HG02885 (cell line): ENCODE measurements at regions not wholly inside any gene's neighbourhood (a gene's known extent, or its start where the extent isn't known, plus 50 kb on each side); places are given as distances from the start of the nearest gene placed in this dataset.

Source experiments
- ATAC-seq: cut with Tn5 transposase; IDR thresholded peaks from one replicate; pipeline ENCODE4 v1.9.1; 2021; ENCODE audit warnings: mild to moderate bottlenecking; ENCODE audit not compliant: unreplicated experiment, poor library complexity

- no peak for ATAC-seq
Measured at GRCh38 chr12:124420996-124421674, 126.2 kb downstream of the RFLNA start.

DNA sequence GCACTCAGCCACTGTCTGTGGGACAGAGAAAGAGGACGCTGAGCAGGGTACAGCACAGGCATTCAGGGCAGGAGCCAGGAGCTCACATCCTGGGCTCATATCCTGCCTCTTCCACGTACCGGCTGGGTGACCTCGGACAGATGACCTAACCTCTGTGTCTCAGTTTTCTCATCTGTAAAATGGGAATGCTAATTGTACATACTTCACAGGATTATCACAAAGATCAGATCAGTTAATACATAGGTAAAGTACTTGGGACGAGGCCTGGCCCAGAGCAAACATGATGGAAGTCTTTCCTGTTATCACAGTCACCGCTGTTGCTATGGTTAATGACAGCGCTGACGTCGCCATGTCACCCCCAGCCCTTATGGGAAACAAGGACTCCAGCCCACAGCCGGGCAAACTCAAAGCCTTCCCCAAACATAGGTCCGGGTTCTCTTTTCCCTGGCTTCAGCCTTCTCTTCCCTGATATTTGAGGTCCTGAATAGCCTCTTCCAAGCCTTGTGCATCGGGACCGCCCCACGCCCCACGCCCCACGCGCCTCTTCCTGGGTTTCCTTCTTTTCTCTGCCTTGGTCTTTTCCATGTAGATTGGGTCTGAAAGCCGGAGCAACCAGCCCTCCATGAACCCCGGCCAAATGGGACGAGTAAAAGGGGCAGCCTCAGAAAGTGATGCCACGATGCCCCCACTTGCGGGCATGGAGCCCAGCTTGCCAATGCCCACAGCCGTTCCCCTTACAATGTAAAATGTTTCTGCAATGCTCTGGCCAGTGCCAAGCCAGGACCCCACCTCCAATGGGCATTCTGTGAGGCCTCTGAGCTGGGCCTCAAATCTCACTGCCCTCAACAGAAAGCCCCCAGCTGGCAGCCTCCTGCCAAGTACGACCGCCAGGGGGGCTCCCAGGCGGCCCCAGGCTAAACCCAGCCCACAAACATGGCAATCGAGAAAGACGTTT is 125.4 kb downstream of the RFLNA start:
- no peak for ATAC-seq

- no peak for ATAC-seq
Measured at GRCh38 chr12:124419292-124420040, 124.6 kb downstream of the RFLNA start.

GRCh38 chr12:124418791-124419190 is 123.9 kb downstream of the RFLNA start:
- ATAC-seq = no peak

GRCh38 chr12:124418156-124418555 is 123.3 kb downstream of the RFLNA start:
- ATAC-seq = no peak

GRCh38 chr12:124416516-124417395 is 121.9 kb downstream of the RFLNA start:
- no peak for ATAC-seq

DNA sequence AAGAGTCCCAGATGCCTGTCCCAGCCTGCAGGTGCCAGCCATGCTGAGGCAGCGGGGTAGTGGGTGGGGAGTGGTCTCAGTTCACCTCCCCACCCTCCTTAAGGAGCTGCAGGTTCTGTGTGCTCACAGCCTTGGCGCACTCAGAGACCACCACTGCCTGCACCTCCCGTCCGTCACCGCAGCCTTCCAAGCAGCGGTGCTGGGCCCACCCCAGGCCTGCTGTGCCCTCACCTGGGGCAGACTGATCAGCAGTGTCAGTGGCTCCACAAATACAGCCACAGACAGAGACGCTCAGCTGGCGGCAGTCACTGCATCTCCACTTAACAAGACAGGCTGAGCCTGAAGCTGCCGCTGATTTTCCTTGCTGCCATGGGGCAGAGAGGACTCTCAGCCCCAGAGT is 120.2 kb downstream of the RFLNA start:
- no peak for ATAC-seq

GRCh38 chr12:124413915-124414314 is 119.0 kb downstream of the RFLNA start:
- no peak for ATAC-seq

GRCh38 chr12:124413401-124413800 is 118.5 kb downstream of the RFLNA start:
- no peak for ATAC-seq

- no peak for ATAC-seq
Measured at GRCh38 chr12:124412646-124413015, 117.7 kb downstream of the RFLNA start.

DNA sequence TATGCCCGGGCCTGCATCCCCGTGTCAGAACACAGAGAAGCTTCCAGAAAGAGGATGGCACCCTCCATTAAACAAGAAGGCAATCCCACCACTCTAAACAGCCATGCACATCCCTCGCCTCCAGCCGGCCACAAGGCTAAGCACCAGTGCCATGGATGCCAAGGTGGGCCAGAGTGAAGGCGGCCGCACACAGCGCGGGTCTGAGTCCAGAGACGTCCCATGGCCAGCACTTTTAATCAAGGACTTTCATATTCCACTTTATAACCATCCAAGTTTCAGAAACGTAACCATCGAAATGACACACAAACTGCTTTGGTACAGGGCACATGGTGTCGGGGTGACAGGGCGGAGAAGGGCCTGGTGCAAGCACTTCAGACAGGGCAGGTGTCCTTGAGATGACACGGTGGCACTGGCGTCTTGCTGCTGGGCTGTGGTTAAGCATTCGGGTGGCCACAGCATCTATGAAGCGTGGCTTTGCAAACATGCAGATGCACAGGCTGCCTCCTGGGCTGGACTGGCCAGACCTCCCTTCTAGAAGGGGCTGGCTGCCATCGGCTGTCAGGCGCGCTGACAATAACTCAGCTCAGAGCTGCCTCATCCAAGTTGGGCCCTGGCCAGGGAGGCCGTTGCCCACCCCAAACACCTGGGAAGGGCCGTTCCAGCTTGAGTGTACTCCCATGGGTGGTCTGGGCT is 117.2 kb downstream of the RFLNA start:
- no peak for ATAC-seq

- no peak for ATAC-seq
Measured at GRCh38 chr12:124411281-124411878, 116.5 kb downstream of the RFLNA start.

- ATAC-seq = no peak
Measured at GRCh38 chr12:124410354-124411175, 115.7 kb downstream of the RFLNA start.

- no peak for ATAC-seq
Measured at GRCh38 chr12:124408822-124409517, 114.1 kb downstream of the RFLNA start.

GRCh38 chr12:124407074-124407473 is 112.2 kb downstream of the RFLNA start:
- no peak for ATAC-seq

DNA sequence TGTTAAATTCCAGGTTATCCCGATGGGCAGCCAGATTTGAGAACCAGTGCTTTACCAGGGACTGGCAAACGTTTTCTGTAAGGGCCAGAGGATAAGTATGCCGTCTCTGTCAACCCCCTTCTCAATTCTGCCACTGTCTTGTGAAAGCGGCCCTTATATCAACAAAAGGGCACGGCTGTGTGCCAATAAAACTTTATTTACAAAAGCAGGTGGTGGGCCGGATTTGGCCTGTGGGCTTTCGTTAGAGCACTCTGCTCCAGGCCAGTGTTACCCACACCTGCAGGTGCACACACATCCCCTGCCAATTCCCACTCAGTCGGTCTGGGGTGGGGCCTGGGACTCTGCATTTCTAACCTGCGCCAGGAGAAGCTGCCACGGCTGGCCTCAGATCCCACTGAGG is 111.2 kb downstream of the RFLNA start:
- no peak for ATAC-seq

DNA sequence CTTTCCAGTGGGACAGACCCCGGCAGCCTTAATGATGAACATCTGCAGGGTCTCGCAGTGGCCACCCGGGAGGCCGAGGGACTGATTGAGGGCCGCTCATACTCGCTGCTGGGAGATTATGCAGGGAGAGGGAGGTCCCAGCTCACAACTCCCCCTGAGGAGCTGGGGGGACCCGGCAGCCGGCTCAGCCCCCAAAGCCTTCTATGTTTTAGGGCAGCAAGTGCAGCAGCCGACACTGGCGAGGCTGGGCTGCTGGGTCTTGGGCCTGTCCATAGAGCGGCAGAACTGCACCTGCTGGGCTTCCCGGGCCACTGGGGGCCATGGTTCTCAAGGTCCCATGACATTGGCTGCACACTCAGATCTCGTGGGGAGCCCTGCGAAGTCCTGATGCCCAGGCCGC is 110.7 kb downstream of the RFLNA start:
- ATAC-seq = no peak

DNA sequence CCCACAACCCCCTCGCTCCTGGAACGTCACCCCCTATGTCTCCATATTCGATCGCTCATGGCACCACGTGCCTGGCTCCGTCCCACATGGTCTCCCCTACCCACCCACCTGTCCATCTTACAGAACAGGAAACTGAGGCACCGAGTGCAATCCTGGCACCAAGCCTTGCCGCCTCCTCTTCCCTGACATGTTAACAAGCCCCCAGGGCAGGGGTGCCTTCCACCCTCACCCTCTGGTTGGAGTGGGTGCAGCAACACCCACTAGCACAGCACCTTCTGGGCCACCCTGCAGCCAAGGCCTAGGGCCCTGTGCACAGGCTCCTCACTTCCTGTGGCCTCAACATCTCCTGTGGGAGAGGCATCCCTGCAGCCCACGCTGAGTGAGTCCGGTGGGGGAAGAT is 110.3 kb downstream of the RFLNA start:
- no peak for ATAC-seq
